Osteoblast (primary cell): ENCODE measurements at regions not wholly inside any gene's neighbourhood (a gene's known extent, or its start where the extent isn't known, plus 50 kb on each side); places are given as distances from the start of the nearest gene placed in this dataset.
A peak's percentile ranks its signal among the peaks of the same experiment; 100 is the strongest.

Source experiments
- DNase-seq: peaks from one replicate; pipeline ENCODE4 v3.0.0; 2011; ENCODE audit warnings: low spot score, mixed read lengths; ENCODE audit not compliant: insufficient read length; ENCODE audit errors: missing footprints
- H2AFZ ChIP-seq: 2 replicates; pipeline ENCODE4 v1.6.0; 2011; ENCODE audit warnings: mild to moderate bottlenecking, low read length
- H3K27ac ChIP-seq: 2 replicates; pipeline ENCODE4 v1.5.1; 2011; ENCODE audit warnings: mild to moderate bottlenecking, low read depth, low read length, moderate library complexity
- H3K27me3 ChIP-seq: 2 replicates; pipeline ENCODE4 v1.6.0; 2012; ENCODE audit warnings: mild to moderate bottlenecking, control low read depth, inconsistent platforms, low read length, moderate library complexity; ENCODE audit not compliant: insufficient read depth
- H3K36me3 ChIP-seq: 2 replicates; pipeline ENCODE4 v1.5.1; 2011; ENCODE audit warnings: mild to moderate bottlenecking, low read length, control low read depth, moderate library complexity; ENCODE audit not compliant: insufficient read depth
- H3K4me1 ChIP-seq: 2 replicates; pipeline ENCODE4 v1.5.1; 2011; ENCODE audit warnings: mild to moderate bottlenecking, low read length, control low read depth, moderate library complexity; ENCODE audit not compliant: insufficient read depth
- H3K4me2 ChIP-seq: 2 replicates; pipeline ENCODE4 v1.6.0; 2011; ENCODE audit warnings: mild to moderate bottlenecking, low read length; ENCODE audit not compliant: insufficient read depth
- H3K4me3 ChIP-seq: fragments of 200-600 bp; sonication (generic); 3 replicates; pipeline ENCODE4 v1.5.1; 2012; ENCODE audit warnings: mild to moderate bottlenecking, low read length, inconsistent platforms; ENCODE audit not compliant: insufficient read depth
- H3K79me2 ChIP-seq: 2 replicates; pipeline ENCODE4 v1.6.0; 2012; ENCODE audit warnings: mild to moderate bottlenecking, low read length, control low read depth, inconsistent platforms; ENCODE audit not compliant: insufficient read depth
- H3K9me3 ChIP-seq: 2 replicates; pipeline ENCODE4 v1.5.1; 2011; ENCODE audit warnings: low read depth, low read length, control low read depth
- H4K20me1 ChIP-seq: 2 replicates; pipeline ENCODE4 v1.6.0; 2012; ENCODE audit warnings: mild to moderate bottlenecking, low read length, control low read depth; ENCODE audit not compliant: insufficient read depth
- TF ChIP-seq, protein P1 (sequence below): IDR thresholded peaks from 2 replicates; pipeline ENCODE4 v1.5.1; 2011; ENCODE audit warnings: mild to moderate bottlenecking, low read depth, low read length, moderate library complexity; ENCODE audit errors: extremely low read depth

DNA sequence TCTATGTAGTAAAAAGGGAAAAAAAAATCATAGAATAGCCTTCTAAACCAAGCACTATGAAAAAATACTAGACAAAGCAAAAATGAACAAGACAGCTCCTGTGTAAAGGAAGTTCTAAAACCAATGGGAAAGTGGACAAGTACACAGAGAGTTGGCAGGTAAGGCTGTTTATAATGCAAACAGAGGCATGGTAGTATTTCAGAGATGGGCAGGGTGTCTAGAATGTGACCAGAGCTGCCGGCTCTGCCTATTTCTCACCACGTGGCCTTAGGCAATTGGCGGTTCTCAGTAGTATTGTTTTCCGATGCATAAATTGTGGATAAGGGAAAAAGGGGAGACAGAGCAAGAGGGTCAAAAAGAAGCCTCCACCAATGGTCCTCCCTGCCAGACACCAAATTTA is 173.6 kb downstream of the ANKRD30B start:
- no peaks in the 10 kb centered on the region for H3K79me2 ChIP-seq
- no peak overlapping the region for H2AFZ ChIP-seq
- no peaks in the 10 kb centered on the region for H4K20me1 ChIP-seq
- TF ChIP-seq, protein P1, sequence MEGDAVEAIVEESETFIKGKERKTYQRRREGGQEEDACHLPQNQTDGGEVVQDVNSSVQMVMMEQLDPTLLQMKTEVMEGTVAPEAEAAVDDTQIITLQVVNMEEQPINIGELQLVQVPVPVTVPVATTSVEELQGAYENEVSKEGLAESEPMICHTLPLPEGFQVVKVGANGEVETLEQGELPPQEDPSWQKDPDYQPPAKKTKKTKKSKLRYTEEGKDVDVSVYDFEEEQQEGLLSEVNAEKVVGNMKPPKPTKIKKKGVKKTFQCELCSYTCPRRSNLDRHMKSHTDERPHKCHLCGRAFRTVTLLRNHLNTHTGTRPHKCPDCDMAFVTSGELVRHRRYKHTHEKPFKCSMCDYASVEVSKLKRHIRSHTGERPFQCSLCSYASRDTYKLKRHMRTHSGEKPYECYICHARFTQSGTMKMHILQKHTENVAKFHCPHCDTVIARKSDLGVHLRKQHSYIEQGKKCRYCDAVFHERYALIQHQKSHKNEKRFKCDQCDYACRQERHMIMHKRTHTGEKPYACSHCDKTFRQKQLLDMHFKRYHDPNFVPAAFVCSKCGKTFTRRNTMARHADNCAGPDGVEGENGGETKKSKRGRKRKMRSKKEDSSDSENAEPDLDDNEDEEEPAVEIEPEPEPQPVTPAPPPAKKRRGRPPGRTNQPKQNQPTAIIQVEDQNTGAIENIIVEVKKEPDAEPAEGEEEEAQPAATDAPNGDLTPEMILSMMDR = no peak
- H3K9me3 ChIP-seq = no peaks in the 10 kb centered on the region
- peaks cover 16% of the 10 kb centered on the region for H3K4me1 ChIP-seq
- H3K4me2 ChIP-seq = no peak overlapping the region
- no peak overlapping the region for H3K27ac ChIP-seq
- no peaks in the 10 kb centered on the region for H3K27me3 ChIP-seq
- no peak for DNase-seq
- no peak overlapping the region for H3K4me3 ChIP-seq
- no peaks in the 10 kb centered on the region for H3K36me3 ChIP-seq

DNA sequence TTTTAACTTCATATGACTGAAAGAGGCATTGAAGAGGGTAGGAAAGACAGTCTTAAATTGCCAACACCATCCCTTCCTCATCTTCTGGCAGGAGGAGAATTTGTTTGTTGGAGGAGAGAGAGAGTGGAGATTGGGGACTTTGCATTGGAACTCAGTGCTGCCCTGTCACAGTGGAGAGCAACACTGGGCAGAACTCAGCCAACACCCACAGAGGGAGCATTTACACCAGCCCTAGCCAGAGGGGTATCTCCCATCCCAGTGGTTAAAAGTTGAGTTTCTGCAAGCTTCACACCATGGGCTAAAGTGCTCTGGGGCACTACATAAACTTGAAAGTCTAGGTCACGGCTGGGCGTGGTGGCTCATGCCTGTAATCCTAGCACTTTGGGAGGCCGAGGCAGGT is 174.1 kb downstream of the ANKRD30B start:
- H4K20me1 ChIP-seq = no peaks in the 10 kb centered on the region
- H3K4me2 ChIP-seq = no peak overlapping the region
- TF ChIP-seq, protein P1 = no peak
- no peaks in the 10 kb centered on the region for H3K36me3 ChIP-seq
- no peaks in the 10 kb centered on the region for H3K27me3 ChIP-seq
- H3K9me3 ChIP-seq = no peaks in the 10 kb centered on the region
- no peak for DNase-seq
- peaks cover 16% of the 10 kb centered on the region for H3K4me1 ChIP-seq
- no peak overlapping the region for H2AFZ ChIP-seq
- H3K27ac ChIP-seq = no peak overlapping the region
- no peak overlapping the region for H3K4me3 ChIP-seq
- no peaks in the 10 kb centered on the region for H3K79me2 ChIP-seq

GRCh38 chr18:14922965-14923565 is 175.1 kb downstream of the ANKRD30B start:
- H3K4me2 ChIP-seq = no peak overlapping the region
- H3K4me3 ChIP-seq = no peak overlapping the region
- H4K20me1 ChIP-seq = no peaks in the 10 kb centered on the region
- H3K27ac ChIP-seq = no peak overlapping the region
- H3K4me1 ChIP-seq = peaks cover 16% of the 10 kb centered on the region
- H3K27me3 ChIP-seq = no peaks in the 10 kb centered on the region
- H3K9me3 ChIP-seq = no peaks in the 10 kb centered on the region
- no peak overlapping the region for H2AFZ ChIP-seq
- H3K79me2 ChIP-seq = no peaks in the 10 kb centered on the region
- H3K36me3 ChIP-seq = no peaks in the 10 kb centered on the region
- DNase-seq = no peak
- TF ChIP-seq, protein P1 = no peak

GRCh38 chr18:14924226-14924625 is 176.3 kb downstream of the ANKRD30B start:
- H3K4me2 ChIP-seq = no peak overlapping the region
- TF ChIP-seq, protein P1 = no peak
- no peaks in the 10 kb centered on the region for H3K27me3 ChIP-seq
- no peaks in the 10 kb centered on the region for H3K79me2 ChIP-seq
- no peak overlapping the region for H2AFZ ChIP-seq
- no peaks in the 10 kb centered on the region for H3K9me3 ChIP-seq
- H4K20me1 ChIP-seq = no peaks in the 10 kb centered on the region
- no peak overlapping the region for H3K4me3 ChIP-seq
- no peaks in the 10 kb centered on the region for H3K36me3 ChIP-seq
- H3K4me1 ChIP-seq = peaks cover 16% of the 10 kb centered on the region
- peak; percentile 89 for DNase-seq
- peak overlapping the region; percentile 0 for H3K27ac ChIP-seq
